ENCODE measurements at regions not wholly inside any gene's neighbourhood (a gene's known extent, or its start where the extent isn't known, plus 50 kb on each side); places are given as distances from the start of the nearest gene placed in this dataset.

GRCh38 chrX:39912126-39912525 is 185.6 kb downstream of the BCOR start:
- peaks cover 2% of the 10 kb centered on the region for H3K4me1 Mint-ChIP-seq (ENCODE audit: low read depth)

GRCh38 chrX:39915081-39915480 is 182.7 kb downstream of the BCOR start:
- no peak overlapping the region for H3K4me3 Mint-ChIP-seq
- H3K27me3 Mint-ChIP-seq (ENCODE audit: low read depth), result no peaks in the 10 kb centered on the region
- no peaks in the 10 kb centered on the region for H3K36me3 Mint-ChIP-seq (ENCODE audit: low read depth)
- H3K27ac Mint-ChIP-seq, result no peak overlapping the region
- no peaks in the 10 kb centered on the region for H3K4me1 Mint-ChIP-seq (ENCODE audit: low read depth)
- H3K9me3 Mint-ChIP-seq, result no peaks in the 10 kb centered on the region

More at GRCh38 chrX:39912126-39912525, 185.6 kb downstream of the BCOR start:
- H3K4me3 Mint-ChIP-seq, result no peak overlapping the region
- no peaks in the 10 kb centered on the region for H3K27me3 Mint-ChIP-seq (ENCODE audit: low read depth)
- no peak overlapping the region for H3K27ac Mint-ChIP-seq
- no peaks in the 10 kb centered on the region for H3K36me3 Mint-ChIP-seq (ENCODE audit: low read depth)
- no peaks in the 10 kb centered on the region for H3K9me3 Mint-ChIP-seq

DNA sequence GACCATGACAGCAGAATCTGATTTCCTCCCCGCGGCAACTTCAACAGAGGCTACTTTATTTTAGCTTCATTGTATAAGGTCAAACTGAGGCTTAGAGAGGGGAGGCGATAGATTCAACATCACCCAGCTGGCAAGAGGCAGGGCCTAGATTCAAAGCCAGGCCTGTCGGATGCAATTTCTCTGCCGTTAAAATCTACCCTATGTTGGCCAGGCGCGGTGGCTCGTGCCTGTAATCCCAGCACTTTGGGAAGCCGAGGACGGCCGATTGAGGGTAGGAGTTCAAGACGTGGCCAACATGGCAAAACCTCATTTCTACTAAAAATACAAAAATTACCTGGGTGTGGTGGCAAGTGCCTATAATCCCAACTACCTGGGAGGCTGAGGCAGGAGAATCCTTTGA is 182.2 kb downstream of the BCOR start:
- Mint-ChIP-seq H3K9me3 (no peaks in the 10 kb centered on the region), H3K4me3 (no peak overlapping the region), H3K4me1 (ENCODE audit: low read depth) (no peaks in the 10 kb centered on the region), H3K27ac (no peak overlapping the region), H3K27me3 (ENCODE audit: low read depth) (no peaks in the 10 kb centered on the region), H3K36me3 (ENCODE audit: low read depth) (no peaks in the 10 kb centered on the region)

DNA sequence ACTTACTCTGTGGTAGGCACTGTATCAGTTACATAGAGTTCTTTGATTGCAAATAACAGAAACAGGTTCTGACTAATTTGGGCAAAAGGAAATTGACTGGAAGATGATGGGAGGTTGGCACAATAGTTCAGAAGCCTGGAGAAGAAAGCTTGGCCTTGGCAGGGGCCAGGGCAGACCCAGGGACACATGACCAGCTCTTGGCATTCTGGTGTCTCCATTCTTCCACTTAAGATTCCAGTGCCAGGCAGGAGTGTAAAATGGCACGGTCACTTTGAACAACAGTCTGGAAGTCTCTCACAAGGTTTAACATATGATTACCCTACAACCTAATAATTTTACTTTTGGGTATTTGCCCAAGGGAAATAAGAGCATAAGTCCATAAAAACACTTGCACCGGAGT is 175.9 kb downstream of the BCOR start:
- no peaks in the 10 kb centered on the region for H3K27me3 Mint-ChIP-seq (ENCODE audit: low read depth)
- H3K9me3 Mint-ChIP-seq, result no peaks in the 10 kb centered on the region
- H3K36me3 Mint-ChIP-seq (ENCODE audit: low read depth), result peaks cover 2% of the 10 kb centered on the region
- H3K27ac Mint-ChIP-seq, result no peak overlapping the region
- no peak overlapping the region for H3K4me3 Mint-ChIP-seq
- no peaks in the 10 kb centered on the region for H3K4me1 Mint-ChIP-seq (ENCODE audit: low read depth)

GRCh38 chrX:39922488-39922887 is 175.3 kb downstream of the BCOR start:
- Mint-ChIP-seq H3K4me1 (ENCODE audit: low read depth) (no peaks in the 10 kb centered on the region), H3K4me3 (no peak overlapping the region), H3K36me3 (ENCODE audit: low read depth) (peaks cover 2% of the 10 kb centered on the region), H3K27me3 (ENCODE audit: low read depth) (no peaks in the 10 kb centered on the region), H3K27ac (no peak overlapping the region), H3K9me3 (no peaks in the 10 kb centered on the region)

DNA sequence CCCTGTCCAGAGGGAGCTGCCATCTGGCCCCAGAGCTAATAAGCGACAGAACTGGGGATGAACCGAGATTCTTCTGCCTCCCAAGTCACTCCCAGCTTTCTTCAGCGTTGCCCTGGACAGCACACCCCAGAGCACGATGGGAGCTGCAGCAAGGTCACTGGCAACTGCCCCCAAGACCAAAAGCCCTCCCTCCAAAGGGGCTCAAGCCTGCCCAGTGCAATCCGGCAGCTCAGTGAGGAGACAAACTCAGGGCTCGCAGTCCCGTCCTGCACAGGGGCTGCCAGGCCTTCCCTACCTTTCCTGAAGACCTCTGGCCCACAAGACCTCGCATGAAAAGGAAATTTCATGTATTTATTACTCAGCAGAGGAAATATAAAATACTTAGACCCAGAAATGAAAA is 174.8 kb downstream of the BCOR start:
- H3K36me3 Mint-ChIP-seq (ENCODE audit: low read depth), result peaks cover 2% of the 10 kb centered on the region
- no peak overlapping the region for H3K27ac Mint-ChIP-seq
- H3K27me3 Mint-ChIP-seq (ENCODE audit: low read depth), result no peaks in the 10 kb centered on the region
- H3K4me3 Mint-ChIP-seq, result no peak overlapping the region
- H3K9me3 Mint-ChIP-seq, result no peaks in the 10 kb centered on the region
- no peaks in the 10 kb centered on the region for H3K4me1 Mint-ChIP-seq (ENCODE audit: low read depth)

DNA sequence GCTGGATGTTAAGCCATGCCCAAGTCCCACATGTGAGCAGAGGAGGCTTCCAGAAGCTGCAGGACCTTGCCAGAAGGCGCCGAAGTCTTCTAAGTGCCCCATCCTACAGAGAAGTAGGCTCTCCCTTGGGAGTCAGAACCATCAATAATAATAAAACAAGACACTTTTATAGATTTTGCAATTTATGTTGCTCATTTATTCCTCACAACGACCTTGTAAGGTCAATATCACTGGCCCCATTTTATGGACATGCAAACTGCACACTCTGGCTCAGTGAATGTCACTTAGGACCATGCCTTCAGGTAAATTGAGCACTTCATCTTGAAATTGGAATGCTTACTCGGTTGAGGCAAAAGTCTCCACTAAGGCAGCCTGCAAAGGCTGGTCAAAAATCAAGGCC is 170.4 kb downstream of the BCOR start:
- H3K27me3 Mint-ChIP-seq (ENCODE audit: low read depth), result no peaks in the 10 kb centered on the region
- no peaks in the 10 kb centered on the region for H3K9me3 Mint-ChIP-seq
- no peak overlapping the region for H3K4me3 Mint-ChIP-seq
- no peak overlapping the region for H3K27ac Mint-ChIP-seq
- H3K36me3 Mint-ChIP-seq (ENCODE audit: low read depth), result peaks cover under 1% of the 10 kb centered on the region
- H3K4me1 Mint-ChIP-seq (ENCODE audit: low read depth), result no peaks in the 10 kb centered on the region

- Mint-ChIP-seq H3K36me3 (ENCODE audit: low read depth) (no peaks in the 10 kb centered on the region), H3K9me3 (no peaks in the 10 kb centered on the region), H3K27ac (no peak overlapping the region), H3K4me1 (ENCODE audit: low read depth) (no peaks in the 10 kb centered on the region), H3K27me3 (ENCODE audit: low read depth) (no peaks in the 10 kb centered on the region), H3K4me3 (no peak overlapping the region)
These were observed 168.9 kb downstream of the BCOR start for GRCh38 chrX:39928704-39929378.

GRCh38 chrX:39929379-39930025 is 168.3 kb downstream of the BCOR start:
- Mint-ChIP-seq H3K9me3 (no peaks in the 10 kb centered on the region), H3K27me3 (ENCODE audit: low read depth) (no peaks in the 10 kb centered on the region), H3K4me3 (no peak overlapping the region), H3K27ac (no peak overlapping the region), H3K36me3 (ENCODE audit: low read depth) (no peaks in the 10 kb centered on the region), H3K4me1 (ENCODE audit: low read depth) (no peaks in the 10 kb centered on the region)

- Mint-ChIP-seq H3K4me1 (ENCODE audit: low read depth) (no peaks in the 10 kb centered on the region), H3K36me3 (ENCODE audit: low read depth) (no peaks in the 10 kb centered on the region), H3K27me3 (ENCODE audit: low read depth) (no peaks in the 10 kb centered on the region), H3K27ac (no peak overlapping the region), H3K9me3 (no peaks in the 10 kb centered on the region), H3K4me3 (no peak overlapping the region)
These were observed 166.8 kb downstream of the BCOR start for GRCh38 chrX:39930786-39931528.

DNA sequence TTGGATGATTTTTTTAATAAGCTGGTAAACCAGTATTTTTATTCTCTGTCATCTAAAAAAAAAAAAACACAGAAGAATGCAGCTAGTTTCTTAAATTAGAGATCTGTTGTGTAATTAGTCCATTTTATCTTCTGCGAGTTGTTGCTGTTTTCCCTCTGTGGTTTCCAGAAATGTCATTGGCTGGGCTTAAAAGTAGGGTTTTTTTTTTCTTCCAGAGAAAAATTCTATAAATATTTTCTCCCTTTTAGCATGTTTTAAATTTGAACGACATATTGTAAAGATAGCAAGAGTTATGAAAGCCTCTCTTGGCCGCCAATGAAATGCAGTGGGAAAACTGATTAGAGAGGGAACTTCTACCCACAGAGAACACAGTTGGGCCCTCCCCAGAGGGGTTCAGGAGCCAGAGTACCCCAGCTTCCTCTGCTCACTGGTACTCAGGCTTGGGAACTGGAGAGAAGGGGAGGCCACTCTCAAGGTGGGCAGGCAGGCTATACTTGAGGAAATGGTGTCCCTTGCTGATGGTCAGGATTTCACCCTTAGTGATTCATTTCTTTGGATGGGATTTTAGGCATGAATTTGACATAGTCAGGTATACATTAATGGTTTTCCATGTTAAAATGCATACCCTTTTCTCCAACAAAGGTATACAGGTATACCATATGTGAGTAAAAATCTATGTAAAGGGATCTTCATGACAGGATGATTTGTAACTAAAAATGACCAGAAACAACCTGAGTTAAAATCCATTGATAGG is 166.1 kb downstream of the BCOR start:
- Mint-ChIP-seq H3K36me3 (ENCODE audit: low read depth) (no peaks in the 10 kb centered on the region), H3K27ac (no peak overlapping the region), H3K27me3 (ENCODE audit: low read depth) (no peaks in the 10 kb centered on the region), H3K4me1 (ENCODE audit: low read depth) (peaks cover 2% of the 10 kb centered on the region), H3K9me3 (no peaks in the 10 kb centered on the region), H3K4me3 (no peak overlapping the region)

DNA sequence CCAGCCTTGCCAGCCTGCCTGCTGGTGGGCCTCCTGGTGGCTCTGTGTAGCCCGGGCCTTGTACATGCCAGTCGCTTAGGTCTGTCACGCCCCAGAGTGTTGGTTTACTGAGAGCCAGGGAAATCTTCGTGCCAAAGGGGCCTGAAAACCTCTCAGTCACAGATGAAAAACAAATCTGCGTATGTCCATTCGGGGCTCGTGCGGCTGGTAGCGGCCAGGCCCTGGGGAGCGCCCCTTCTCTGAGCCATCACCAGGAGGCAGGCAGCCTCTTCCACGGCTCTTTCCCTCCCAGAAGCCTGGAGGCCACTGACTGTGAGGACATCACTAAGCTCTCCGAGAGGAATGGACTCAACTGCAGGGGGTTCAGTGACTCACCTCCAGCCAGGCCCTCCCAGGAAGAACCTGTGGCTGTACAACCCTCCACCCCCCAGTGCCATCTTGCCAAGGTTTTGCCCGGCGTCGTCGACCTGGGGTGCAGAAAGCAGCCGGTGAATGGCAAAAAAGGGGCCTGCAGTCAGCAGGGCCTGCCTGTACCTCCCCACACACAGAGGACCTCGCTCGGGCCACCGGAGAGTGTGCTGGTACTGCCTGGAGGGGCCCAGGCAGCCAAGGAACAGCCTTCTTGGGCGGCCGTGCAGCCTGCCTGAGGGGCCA is 162.2 kb downstream of the BCOR start:
- H3K36me3 Mint-ChIP-seq (ENCODE audit: low read depth), result no peaks in the 10 kb centered on the region
- no peak overlapping the region for H3K4me3 Mint-ChIP-seq

DNA sequence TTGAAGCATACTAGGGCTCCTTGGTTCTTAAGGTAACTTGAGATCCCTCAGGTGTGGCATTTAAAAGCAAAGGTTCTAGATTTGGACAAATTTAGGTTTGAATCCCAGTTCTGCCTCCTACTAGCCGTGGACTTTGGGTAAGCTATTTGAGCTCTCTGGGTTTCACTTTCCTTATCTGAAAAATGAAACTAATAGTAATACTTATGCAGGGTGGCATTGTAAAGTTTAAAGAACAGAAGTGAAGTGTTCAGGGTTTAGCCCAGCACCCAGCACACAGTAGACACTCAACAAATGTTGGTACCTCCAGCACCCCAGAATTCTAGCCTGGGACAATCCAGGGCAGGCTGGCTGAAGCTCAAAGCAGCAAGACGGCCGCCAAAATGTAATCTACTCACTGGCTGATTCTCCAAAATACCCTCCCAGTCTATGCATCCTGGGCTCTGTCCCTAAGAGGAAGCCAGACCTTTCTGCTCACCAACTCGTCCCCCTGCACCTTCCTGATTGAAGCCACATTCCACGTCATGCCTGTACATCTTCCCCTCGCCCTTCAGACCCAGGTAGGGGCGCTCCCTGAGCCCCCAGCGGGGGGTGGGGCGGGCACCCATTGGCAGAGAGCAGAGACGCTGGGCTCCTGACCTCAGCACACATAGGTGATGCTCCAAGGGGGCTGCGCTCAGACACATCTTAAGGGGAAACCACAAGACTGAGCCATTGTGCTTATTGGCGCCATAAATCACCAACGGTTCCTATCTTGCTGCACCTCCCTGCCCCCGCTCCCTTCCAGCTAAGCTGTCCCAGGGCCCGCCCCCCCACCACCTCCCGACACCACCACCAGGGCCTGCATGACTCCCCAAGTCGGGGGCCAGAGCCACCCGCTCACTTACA is 160.6 kb downstream of the BCOR start:
- H3K4me1 Mint-ChIP-seq (ENCODE audit: low read depth), result peaks cover 10% of the 10 kb centered on the region
- H3K4me3 Mint-ChIP-seq, result peak overlapping the region; percentile 48
- no peaks in the 10 kb centered on the region for H3K27me3 Mint-ChIP-seq (ENCODE audit: low read depth)
- no peaks in the 10 kb centered on the region for H3K9me3 Mint-ChIP-seq
- peak overlapping the region; percentile 82 for H3K27ac Mint-ChIP-seq
- no peaks in the 10 kb centered on the region for H3K36me3 Mint-ChIP-seq (ENCODE audit: low read depth)

More for the DNA sequence above, 162.2 kb downstream of the BCOR start:
- no peaks in the 10 kb centered on the region for H3K9me3 Mint-ChIP-seq
- no peaks in the 10 kb centered on the region for H3K27me3 Mint-ChIP-seq (ENCODE audit: low read depth)
- H3K4me1 Mint-ChIP-seq (ENCODE audit: low read depth), result peaks cover 10% of the 10 kb centered on the region
- H3K27ac Mint-ChIP-seq, result no peak overlapping the region
